ENCODE measurements at regions not wholly inside any gene's neighbourhood (a gene's known extent, or its start where the extent isn't known, plus 50 kb on each side); places are given as distances from the start of the nearest gene placed in this dataset.

DNA sequence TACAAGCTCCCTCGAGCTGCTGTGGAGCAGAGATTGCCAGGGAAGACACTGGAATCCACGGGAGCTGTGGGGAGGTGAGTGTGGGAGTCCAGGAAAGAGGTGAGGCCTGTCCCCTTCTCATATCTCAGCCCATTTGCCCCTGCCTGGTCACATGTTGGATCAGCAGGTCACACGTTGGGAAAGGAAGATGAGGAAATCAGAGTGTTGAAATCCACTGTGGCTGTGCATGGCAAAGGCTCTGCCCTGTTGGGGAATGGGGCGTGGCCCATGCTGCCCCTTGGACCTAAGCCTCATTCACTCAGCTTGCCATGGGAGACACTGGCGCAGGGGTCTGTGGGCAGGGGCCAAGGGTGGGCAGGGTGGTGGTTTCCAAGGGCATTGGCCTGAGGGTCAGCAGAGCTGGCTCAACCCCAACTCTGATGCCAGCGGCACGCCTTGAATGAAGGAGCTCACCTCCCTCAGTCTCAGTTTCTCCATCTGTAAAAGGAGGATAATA, 85.4 kb upstream of the CPEB4 start:
- TF ChIP-seq, protein P1, sequence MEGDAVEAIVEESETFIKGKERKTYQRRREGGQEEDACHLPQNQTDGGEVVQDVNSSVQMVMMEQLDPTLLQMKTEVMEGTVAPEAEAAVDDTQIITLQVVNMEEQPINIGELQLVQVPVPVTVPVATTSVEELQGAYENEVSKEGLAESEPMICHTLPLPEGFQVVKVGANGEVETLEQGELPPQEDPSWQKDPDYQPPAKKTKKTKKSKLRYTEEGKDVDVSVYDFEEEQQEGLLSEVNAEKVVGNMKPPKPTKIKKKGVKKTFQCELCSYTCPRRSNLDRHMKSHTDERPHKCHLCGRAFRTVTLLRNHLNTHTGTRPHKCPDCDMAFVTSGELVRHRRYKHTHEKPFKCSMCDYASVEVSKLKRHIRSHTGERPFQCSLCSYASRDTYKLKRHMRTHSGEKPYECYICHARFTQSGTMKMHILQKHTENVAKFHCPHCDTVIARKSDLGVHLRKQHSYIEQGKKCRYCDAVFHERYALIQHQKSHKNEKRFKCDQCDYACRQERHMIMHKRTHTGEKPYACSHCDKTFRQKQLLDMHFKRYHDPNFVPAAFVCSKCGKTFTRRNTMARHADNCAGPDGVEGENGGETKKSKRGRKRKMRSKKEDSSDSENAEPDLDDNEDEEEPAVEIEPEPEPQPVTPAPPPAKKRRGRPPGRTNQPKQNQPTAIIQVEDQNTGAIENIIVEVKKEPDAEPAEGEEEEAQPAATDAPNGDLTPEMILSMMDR (IDR thresholded peaks at IDR 0.05) = no peak
- no peak for TF ChIP-seq ZFX (IDR thresholded peaks at IDR 0.05; ENCODE audit: borderline replicate concordance)
